SK-N-MC (cell line): ENCODE measurements at regions not wholly inside any gene's neighbourhood (a gene's known extent, or its start where the extent isn't known, plus 50 kb on each side); places are given as distances from the start of the nearest gene placed in this dataset.

Source experiments
- EZH2 ChIP-seq: fragments of 200-600 bp; sonication (generic); IDR thresholded peaks from one replicate; pipeline ENCODE4 v1.6.1; 2017; ENCODE audit warnings: antibody characterized with exemption
- POLR2AphosphoS5 ChIP-seq: IDR thresholded peaks from 2 replicates; pipeline ENCODE4 v1.6.1; 2012; ENCODE audit warnings: mild to moderate bottlenecking, low read depth, low read length, borderline replicate concordance

GRCh38 chr5:109278141-109278540, 131.6 kb downstream of the PJA2 start:
- TF ChIP-seq EZH2 (no peak), POLR2AphosphoS5 (no peak)
